IMR-90 (cell line): ENCODE measurements at regions not wholly inside any gene's neighbourhood (a gene's known extent, or its start where the extent isn't known, plus 50 kb on each side); places are given as distances from the start of the nearest gene placed in this dataset.
A peak's percentile ranks its signal among the peaks of the same experiment; 100 is the strongest.

Experiments used
- ATAC-seq: fragments of 200-7000 bp; cut with Tn5 transposase; 2 replicates; pipeline ENCODE4 v1.9.1; 2020; ENCODE audit warnings: low read depth, mild to moderate bottlenecking, moderate library complexity
- BruUV-seq: library from RNA; stranded (reverse); fragments of 400-500 nt; replicated peaks from 2 replicates; lab custom pipeline; 2021; lab: Mats Ljungman, UMichigan
- CTCF ChIA-PET: fragments of 300-600 bp; formaldehyde crosslinking; extraction: SDS; loops from one replicate; lab custom pipeline; 2021; ENCODE audit warnings: antibody characterized with exemption; lab: Yijun Ruan, JAX
- POLR2A ChIA-PET: fragments of 300-600 bp; sonication (Branson Sonifier 250); formaldehyde crosslinking; loops from one replicate; lab custom pipeline; 2022; ENCODE audit warnings: antibody characterized with exemption; ENCODE audit not compliant: unreplicated experiment; lab: Charles Lee
- DNase-seq: peaks from one replicate; pipeline ENCODE4 v3.0.0; 2013
- H2AFZ ChIP-seq: replicated peaks from 2 replicates; pipeline ENCODE3; 2013; ENCODE audit warnings: low read length, mild to moderate bottlenecking; ENCODE audit not compliant: poor library complexity
- H2AK5ac ChIP-seq: 2 replicates; pipeline ENCODE4 v1.6.1; 2013; ENCODE audit warnings: low read depth, low read length, inconsistent platforms
- H2AK9ac ChIP-seq: replicated peaks from 2 replicates; pipeline ENCODE3; 2013; ENCODE audit warnings: mild to moderate bottlenecking, low read depth, low read length, moderate library complexity; ENCODE audit not compliant: poor library complexity
- H2BK120ac ChIP-seq: 2 replicates; pipeline ENCODE4 v1.6.1; 2013; ENCODE audit warnings: low read depth, low read length, inconsistent platforms
- H2BK15ac ChIP-seq: 3 replicates; pipeline ENCODE4 v1.6.1; 2013; ENCODE audit warnings: low read depth, low read length, inconsistent platforms
- H2BK20ac ChIP-seq: 2 replicates; pipeline ENCODE4 v1.6.1; 2013; ENCODE audit warnings: low read depth, mild to moderate bottlenecking, inconsistent platforms, low read length, moderate library complexity
- H2BK5ac ChIP-seq: 2 replicates; pipeline ENCODE4 v1.6.1; 2013; ENCODE audit warnings: mild to moderate bottlenecking, low read depth, low read length, inconsistent platforms; ENCODE audit not compliant: poor library complexity, severe bottlenecking
- H3K14ac ChIP-seq: replicated peaks from 2 replicates; pipeline ENCODE4 v1.6.1; 2013; ENCODE audit warnings: low read depth, low read length, inconsistent platforms
- H3K18ac ChIP-seq: 2 replicates; pipeline ENCODE4 v1.6.1; 2013; ENCODE audit warnings: low read depth, low read length, control low read depth
- H3K23ac ChIP-seq: 2 replicates; pipeline ENCODE4 v1.6.1; 2013; ENCODE audit warnings: low read depth, low read length, inconsistent platforms
- H3K27ac ChIP-seq: 2 replicates; pipeline ENCODE4 v1.5.1; 2013; ENCODE audit warnings: mild to moderate bottlenecking, control low read depth, low read length; ENCODE audit not compliant: insufficient read depth
- H3K27me3 ChIP-seq: 2 replicates; pipeline ENCODE4 v1.6.1; 2013; ENCODE audit warnings: low read length; ENCODE audit not compliant: control insufficient read depth, insufficient read depth
- H3K36me3 ChIP-seq: 2 replicates; pipeline ENCODE4 v1.6.1; 2013; ENCODE audit warnings: low read length, mixed read lengths; ENCODE audit not compliant: control insufficient read depth, insufficient read depth
- H3K4ac ChIP-seq: 2 replicates; pipeline ENCODE4 v1.6.1; 2013; ENCODE audit warnings: low read depth, low read length, inconsistent platforms
- H3K4me1 ChIP-seq: 2 replicates; pipeline ENCODE4 v1.6.1; 2013; ENCODE audit warnings: low read length, mixed read lengths; ENCODE audit not compliant: control insufficient read depth, insufficient read depth
- H3K4me2 ChIP-seq: 2 replicates; pipeline ENCODE4 v1.6.1; 2013; ENCODE audit warnings: low read depth, mild to moderate bottlenecking, control low read depth, low read length, moderate library complexity
- H3K4me3 ChIP-seq: 2 replicates; pipeline ENCODE4 v1.5.1; 2013; ENCODE audit warnings: low read depth, mild to moderate bottlenecking, control low read depth, low read length, moderate library complexity; ENCODE audit not compliant: insufficient read depth
- H3K56ac ChIP-seq: 2 replicates; pipeline ENCODE4 v1.6.1; 2013; ENCODE audit warnings: low read length, inconsistent platforms; ENCODE audit not compliant: insufficient read depth; ENCODE audit errors: extremely low read depth
- H3K79me1 ChIP-seq, 2 experiments: 2 replicates each; pipeline ENCODE4 v1.6.1; 2013; ENCODE audit warnings: low read length in 2 of 2, inconsistent platforms in 1 of 2, low read depth in 1 of 2
- H3K9ac ChIP-seq: 2 replicates; pipeline ENCODE4 v1.6.1; 2013; ENCODE audit warnings: low read depth, low read length, control low read depth
- H3K9me1 ChIP-seq: 2 replicates; pipeline ENCODE4 v1.6.1; 2013; ENCODE audit warnings: low read length, inconsistent platforms; ENCODE audit not compliant: insufficient read depth
- H3K9me3 ChIP-seq: 2 replicates; pipeline ENCODE4 v1.6.1; 2013; ENCODE audit warnings: low read length; ENCODE audit not compliant: control insufficient read depth, insufficient read depth
- H4K20me1 ChIP-seq: 2 replicates; pipeline ENCODE4 v1.6.1; 2013; ENCODE audit warnings: low read length, inconsistent platforms; ENCODE audit not compliant: insufficient read depth
- H4K5ac ChIP-seq: 2 replicates; pipeline ENCODE4 v1.6.1; 2013; ENCODE audit warnings: mild to moderate bottlenecking, low read depth, low read length, control low read depth
- H4K8ac ChIP-seq, 2 experiments: 2 replicates each; pipeline ENCODE4 v1.6.1; 2013; ENCODE audit warnings: low read depth in 2 of 2, low read length in 2 of 2, control low read depth in 1 of 2, inconsistent platforms in 1 of 2
- H4K91ac ChIP-seq: 2 replicates; pipeline ENCODE4 v1.6.1; 2013; ENCODE audit warnings: low read depth, low read length, inconsistent platforms; ENCODE audit not compliant: insufficient read depth
- FOS ChIP-seq: fragments of 150-350 bp; IDR thresholded peaks from 2 replicates; pipeline ENCODE4 v1.6.1; 2016; ENCODE audit warnings: low read depth, low read length
- MAZ ChIP-seq: IDR thresholded peaks from 2 replicates; pipeline ENCODE4 v1.6.1; 2012; ENCODE audit warnings: low read depth, mild to moderate bottlenecking, low read length, improper control_type of control experiment, moderate library complexity, borderline replicate concordance
- MXI1 ChIP-seq: IDR thresholded peaks from 2 replicates; pipeline ENCODE4 v1.6.1; 2012; ENCODE audit warnings: low read depth, mild to moderate bottlenecking, low read length, moderate library complexity, borderline replicate concordance
- RAD21 ChIP-seq: IDR thresholded peaks from 2 replicates; pipeline ENCODE4 v1.6.1; 2012; ENCODE audit warnings: low read length, improper control_type of control experiment
- RCOR1 ChIP-seq: IDR thresholded peaks from 2 replicates; pipeline ENCODE4 v1.6.1; 2012; ENCODE audit warnings: mild to moderate bottlenecking, low read length, improper control_type of control experiment; ENCODE audit not compliant: insufficient replicate concordance
- RFX5 ChIP-seq: IDR thresholded peaks from 2 replicates; pipeline ENCODE4 v1.8.0; 2012; ENCODE audit warnings: low read depth, mild to moderate bottlenecking, low read length, moderate library complexity
- SMC3 ChIP-seq: fragments of 150-350 bp; IDR thresholded peaks from 2 replicates; pipeline ENCODE4 v1.6.1; 2016; ENCODE audit warnings: low read depth, mild to moderate bottlenecking, antibody characterized with exemption, low read length, moderate library complexity
- WGBS, 2 experiments: methylation state at CpG; one replicate each; pipeline versions ENCODE4 v1.1.5 to v1.1.7; 2013; ENCODE audit warnings: missing lambda C conversion rate in 2 of 2; ENCODE audit not compliant: insufficient read length in 1 of 2; ENCODE audit errors: extremely low coverage in 2 of 2; 5-methylcytosine and 5-hydroxymethylcytosine counted together
- dilution Hi-C: fragments of 300-500 bp; cut with HindIII; formaldehyde crosslinking; loops from one replicate; pipeline ENCODE4 v1.14.3; 2018; ENCODE audit warnings: low sequenced_read_pairs; ENCODE audit not compliant: unreplicated experiment
- in situ Hi-C: fragments of 300-500 bp; cut with MboI; formaldehyde crosslinking; loops from 3 replicates; pipeline ENCODE4 v1.14.3; 2019; ENCODE audit warnings: low sequenced_read_pairs, inconsistent platforms, mixed read lengths
- intact Hi-C: fragments of 100-400 bp; cut with micrococcal nuclease; formaldehyde crosslinking; loops from 2 replicates; pipeline ENCODE4 v1.10.0; 2022
- TF ChIP-seq, protein P1 (sequence below): fragments of 150-350 bp; IDR thresholded peaks from 2 replicates; pipeline ENCODE4 v1.6.1; 2016; ENCODE audit warnings: low read depth, mild to moderate bottlenecking, low read length, moderate library complexity, borderline replicate concordance
- TF ChIP-seq, protein P2 (sequence below): conservative IDR thresholded peaks from 2 replicates; pipeline ENCODE4 v1.5.1; 2012; ENCODE audit warnings: mild to moderate bottlenecking, low read depth, low read length, improper control_type of control experiment

DNA sequence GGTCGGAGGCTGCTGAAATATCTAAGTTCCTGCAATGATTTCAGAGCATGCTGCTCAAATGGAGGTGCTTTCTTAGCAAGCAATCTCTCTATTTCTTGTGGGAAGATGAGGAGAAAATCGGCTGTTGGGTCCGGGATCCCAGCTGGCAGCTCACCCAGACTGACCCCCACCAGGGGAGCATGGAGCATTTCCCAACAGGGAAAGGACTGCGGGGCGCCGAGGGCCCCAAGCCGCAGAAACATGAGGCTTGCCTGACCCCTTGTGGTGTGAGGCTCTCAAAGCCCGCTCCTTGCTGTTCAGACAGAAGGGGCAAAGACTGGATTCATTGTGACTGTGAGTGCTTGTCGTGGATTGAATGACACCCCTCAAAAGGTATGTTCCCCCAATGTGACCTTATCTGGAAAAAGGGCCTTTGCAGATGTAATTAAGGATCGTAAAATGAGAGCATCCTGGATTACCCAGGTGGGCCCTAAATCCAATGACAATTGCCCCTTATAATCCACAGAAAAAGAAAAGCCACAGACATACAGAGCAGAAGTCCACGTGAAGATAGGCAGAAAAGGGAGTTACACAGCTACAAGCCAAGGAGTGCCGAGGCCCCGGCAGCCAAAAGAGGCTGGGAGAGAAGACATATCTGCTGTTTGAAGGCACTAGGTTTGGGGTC lies 116.3 kb upstream of the VASH1 start:
- Histone ChIP-seq H2BK15ac (no peak overlapping the region), H3K9me3 (no peaks in the 10 kb centered on the region), H2AK9ac (peak overlapping the region; percentile 79), H4K20me1 (no peaks in the 10 kb centered on the region), H3K4me3 (no peak overlapping the region), H3K56ac (no peak overlapping the region), H2BK120ac (no peak overlapping the region), H2AK5ac (no peak overlapping the region), H3K4me2 (no peak overlapping the region), H3K4ac (no peak overlapping the region), H3K27ac (no peak overlapping the region), H4K8ac (no peak overlapping the region), H3K18ac (no peak overlapping the region), H3K36me3 (no peaks in the 10 kb centered on the region), H4K5ac (no peak overlapping the region), H3K4me1 (no peaks in the 10 kb centered on the region), H3K27me3 (peaks cover 5% of the 10 kb centered on the region; the same call in 1 of the 2 replicates), H2AFZ (no peak overlapping the region), H2BK5ac (no peak overlapping the region), H3K79me1 (no peaks in the 10 kb centered on the region), H3K14ac (no peak overlapping the region), H3K9me1 (no peaks in the 10 kb centered on the region), H4K91ac (no peak overlapping the region), H3K9ac (no peak overlapping the region), H3K23ac (no peak overlapping the region), H2BK20ac (no peak overlapping the region)
- ChIA-PET CTCF (no interaction called here), POLR2A (no interaction called here)
- no TSS peak for BruUV-seq
- DNase-seq = peak; percentile 12
- no peak for TF ChIP-seq MAZ
- TF ChIP-seq, protein P1, sequence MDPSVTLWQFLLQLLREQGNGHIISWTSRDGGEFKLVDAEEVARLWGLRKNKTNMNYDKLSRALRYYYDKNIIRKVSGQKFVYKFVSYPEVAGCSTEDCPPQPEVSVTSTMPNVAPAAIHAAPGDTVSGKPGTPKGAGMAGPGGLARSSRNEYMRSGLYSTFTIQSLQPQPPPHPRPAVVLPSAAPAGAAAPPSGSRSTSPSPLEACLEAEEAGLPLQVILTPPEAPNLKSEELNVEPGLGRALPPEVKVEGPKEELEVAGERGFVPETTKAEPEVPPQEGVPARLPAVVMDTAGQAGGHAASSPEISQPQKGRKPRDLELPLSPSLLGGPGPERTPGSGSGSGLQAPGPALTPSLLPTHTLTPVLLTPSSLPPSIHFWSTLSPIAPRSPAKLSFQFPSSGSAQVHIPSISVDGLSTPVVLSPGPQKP = no peak
- TF ChIP-seq FOS = no peak
- peak; percentile 24; the same call in 1 of the 2 replicates for TF ChIP-seq SMC3
- TF ChIP-seq, protein P2, sequence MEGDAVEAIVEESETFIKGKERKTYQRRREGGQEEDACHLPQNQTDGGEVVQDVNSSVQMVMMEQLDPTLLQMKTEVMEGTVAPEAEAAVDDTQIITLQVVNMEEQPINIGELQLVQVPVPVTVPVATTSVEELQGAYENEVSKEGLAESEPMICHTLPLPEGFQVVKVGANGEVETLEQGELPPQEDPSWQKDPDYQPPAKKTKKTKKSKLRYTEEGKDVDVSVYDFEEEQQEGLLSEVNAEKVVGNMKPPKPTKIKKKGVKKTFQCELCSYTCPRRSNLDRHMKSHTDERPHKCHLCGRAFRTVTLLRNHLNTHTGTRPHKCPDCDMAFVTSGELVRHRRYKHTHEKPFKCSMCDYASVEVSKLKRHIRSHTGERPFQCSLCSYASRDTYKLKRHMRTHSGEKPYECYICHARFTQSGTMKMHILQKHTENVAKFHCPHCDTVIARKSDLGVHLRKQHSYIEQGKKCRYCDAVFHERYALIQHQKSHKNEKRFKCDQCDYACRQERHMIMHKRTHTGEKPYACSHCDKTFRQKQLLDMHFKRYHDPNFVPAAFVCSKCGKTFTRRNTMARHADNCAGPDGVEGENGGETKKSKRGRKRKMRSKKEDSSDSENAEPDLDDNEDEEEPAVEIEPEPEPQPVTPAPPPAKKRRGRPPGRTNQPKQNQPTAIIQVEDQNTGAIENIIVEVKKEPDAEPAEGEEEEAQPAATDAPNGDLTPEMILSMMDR = peak; percentile 46
- TF ChIP-seq RAD21 = peak; percentile 60
- no peak for TF ChIP-seq RCOR1
- no peak for TF ChIP-seq MXI1
- no peak for TF ChIP-seq RFX5
- in situ Hi-C loops = loop anchor here (10.0 to 25.0 kb wide), 2 partner anchors 590 to 933 kb away; no protein-coding TSS in a partner anchor
- intact Hi-C loops = loop anchor here (1.0 to 10.0 kb wide), 4 partner anchors 130 to 933 kb away; partner anchors contain the start of gene GPATCH2L
- WGBS, 2 experiments = 60% methylated on average over 1 of the region's 13 CpGs; no CpG with 5 or more reads in 1 of the 2 experiments
- ATAC-seq = peak; percentile 82; the same call in 1 of the 2 replicates
- dilution Hi-C loops = no loop called here
